ENCODE measurements at regions not wholly inside any gene's neighbourhood (a gene's known extent, or its start where the extent isn't known, plus 50 kb on each side); places are given as distances from the start of the nearest gene placed in this dataset.
"Not testable (repeated sequence)": the region's sequence is repeated elsewhere in the genome, so short reads cannot be mapped to it uniquely, and the experiment has no call there.

- DNase-seq: no peak
Observed at GRCh38 chr2:184031402-184032147, 566.8 kb upstream of the ZNF804A start.

DNA sequence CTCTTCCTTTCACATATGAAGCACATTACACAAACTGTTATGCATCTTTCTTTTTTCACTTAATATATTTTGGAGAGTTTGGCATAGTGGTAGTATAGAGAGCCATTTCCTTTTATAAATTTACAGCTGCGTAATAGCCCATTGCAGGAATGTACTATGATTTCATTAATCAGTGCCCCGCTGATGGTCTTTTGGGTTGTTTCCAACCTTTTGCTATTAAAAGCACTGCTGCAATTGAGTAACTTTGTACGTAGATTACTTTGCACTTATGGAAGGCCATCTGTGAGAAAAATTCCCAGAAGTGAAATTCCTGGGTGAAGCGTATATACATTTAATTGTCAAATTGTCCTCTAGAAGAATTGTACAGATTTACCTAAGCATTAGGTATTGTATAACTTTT lies 565.3 kb upstream of the ZNF804A start:
- DNase-seq: no peak

GRCh38 chr2:184037273-184037672 lies 561.1 kb upstream of the ZNF804A start:
- no peak for DNase-seq

- DNase-seq: no peak
Observed at GRCh38 chr2:184039493-184039892, 558.8 kb upstream of the ZNF804A start.

DNA sequence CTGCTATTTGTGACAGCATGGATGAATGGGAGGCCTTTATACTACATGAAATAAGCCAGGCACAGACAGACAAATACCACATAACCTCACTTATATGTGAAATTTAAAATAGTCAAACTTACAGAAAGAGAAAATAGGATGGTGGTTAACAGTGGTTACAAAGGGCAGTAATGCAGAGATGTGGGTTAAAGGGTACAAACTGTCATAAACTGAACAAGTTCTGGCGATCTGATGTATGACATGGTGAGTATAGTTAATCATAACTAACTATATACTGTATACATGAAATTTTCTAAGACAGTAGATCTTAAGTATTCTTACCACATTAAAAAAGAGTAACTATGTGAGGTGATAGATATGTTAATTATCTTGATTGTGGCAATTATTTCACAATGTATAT lies 558.1 kb upstream of the ZNF804A start:
- no peak for DNase-seq

DNA sequence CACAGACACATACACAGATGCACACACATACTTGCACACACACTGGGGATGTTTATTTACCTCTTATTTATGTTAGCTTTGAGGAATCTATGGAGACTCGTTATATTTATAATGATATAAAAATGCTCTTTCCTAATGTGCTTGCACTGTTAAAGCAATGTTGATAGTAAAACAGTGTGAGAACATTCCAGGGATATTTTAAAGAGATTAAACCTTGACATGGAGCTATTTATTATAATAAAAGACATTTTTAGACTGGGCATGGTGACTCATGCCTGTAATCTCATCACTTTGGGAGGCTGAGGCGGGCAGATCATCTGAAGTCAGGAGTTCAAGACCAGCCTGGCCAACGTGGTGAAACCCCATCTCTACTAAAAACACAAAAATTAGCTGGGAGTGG lies 557.3 kb upstream of the ZNF804A start:
- no peak for DNase-seq

GRCh38 chr2:184041777-184042176 lies 556.6 kb upstream of the ZNF804A start:
- no peak for DNase-seq

- DNase-seq: no peak
Observed at GRCh38 chr2:184047536-184047935, 550.8 kb upstream of the ZNF804A start.

DNA sequence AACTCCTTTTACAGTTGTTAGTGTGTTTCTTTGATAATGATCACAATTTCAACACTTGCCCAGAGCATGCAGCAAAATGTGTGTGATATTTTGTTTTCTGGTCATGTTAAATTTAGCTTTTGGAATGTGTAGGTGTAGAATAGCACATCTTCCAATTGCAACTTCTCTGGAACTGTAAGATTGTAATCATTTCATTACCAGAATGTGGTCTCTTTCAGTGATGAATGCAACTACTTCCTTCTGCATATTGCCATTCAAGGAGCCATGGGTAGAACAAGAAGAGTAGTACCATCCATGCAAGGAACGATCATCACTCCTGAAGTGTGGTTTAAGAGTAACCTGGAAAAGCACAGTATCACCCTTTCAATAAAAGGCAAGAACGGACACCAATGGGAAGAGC lies 548.8 kb upstream of the ZNF804A start:
- DNase-seq: no peak

DNA sequence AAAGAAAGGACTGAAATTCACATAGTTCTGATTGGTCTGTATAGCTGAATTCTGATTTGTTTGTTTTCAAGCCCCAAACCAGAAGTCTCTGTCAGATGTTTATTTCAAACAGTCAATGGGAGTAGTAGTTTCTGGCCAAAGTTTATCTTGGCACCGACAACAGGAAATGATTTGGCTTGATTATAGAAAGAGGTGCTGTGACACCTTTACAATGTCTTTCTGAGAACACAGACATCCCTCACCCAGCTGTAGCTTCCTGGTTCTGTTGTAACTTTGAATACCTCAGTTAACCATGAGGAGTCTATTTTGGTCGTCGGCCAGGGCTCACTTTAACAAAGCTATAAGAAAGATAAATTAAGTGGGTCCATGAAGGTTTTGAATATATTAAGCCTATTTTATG lies 545.0 kb upstream of the ZNF804A start:
- no peak for DNase-seq

- not testable (repeated sequence) for DNase-seq
Observed at GRCh38 chr2:184054419-184054818, 543.9 kb upstream of the ZNF804A start.

- DNase-seq: no peak
Observed at GRCh38 chr2:184057910-184058309, 540.4 kb upstream of the ZNF804A start.

DNA sequence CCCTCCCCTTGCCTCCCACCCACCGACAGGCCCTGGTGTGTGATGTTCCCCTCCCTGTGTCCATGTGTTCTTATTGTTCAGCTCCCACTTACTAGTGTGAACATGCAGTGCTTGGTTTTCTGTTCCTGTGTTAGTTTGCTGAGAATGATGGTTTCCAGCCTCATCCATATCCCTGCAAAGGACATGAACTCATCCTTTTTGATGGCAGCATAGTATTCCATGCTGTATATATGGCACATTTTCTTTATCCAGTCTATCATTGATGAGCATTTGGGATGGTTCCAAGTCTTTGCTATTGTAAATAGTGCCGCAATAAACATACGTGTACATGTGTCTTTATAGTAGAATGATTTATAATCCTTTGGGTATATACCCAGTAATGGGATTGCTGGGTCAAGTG lies 538.1 kb upstream of the ZNF804A start:
- DNase-seq: not testable (repeated sequence)

GRCh38 chr2:184067502-184067901 lies 530.8 kb upstream of the ZNF804A start:
- no peak for DNase-seq

- DNase-seq: no peak
Observed at GRCh38 chr2:184072470-184072869, 525.9 kb upstream of the ZNF804A start.

DNA sequence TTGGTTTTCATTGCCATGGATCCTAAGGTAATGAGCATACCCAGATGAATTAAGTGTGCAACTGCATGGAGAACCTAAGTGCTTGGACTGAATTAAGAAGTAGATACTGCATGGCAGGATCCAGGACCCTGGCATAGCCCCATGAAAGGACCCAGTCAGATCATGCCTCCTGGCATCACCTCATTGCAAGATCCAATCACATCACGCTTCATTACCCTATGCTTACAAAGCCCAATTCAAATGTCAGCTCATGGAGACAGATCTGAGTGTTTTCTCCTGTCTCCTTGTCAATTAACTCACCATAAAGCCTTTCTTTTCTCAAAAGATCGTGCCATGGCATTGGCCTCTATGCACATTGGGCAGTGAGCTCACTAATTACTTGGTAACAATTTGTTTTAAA lies 519.8 kb upstream of the ZNF804A start:
- DNase-seq: no peak

- DNase-seq: no peak
Observed at GRCh38 chr2:184091456-184091855, 506.9 kb upstream of the ZNF804A start.

DNA sequence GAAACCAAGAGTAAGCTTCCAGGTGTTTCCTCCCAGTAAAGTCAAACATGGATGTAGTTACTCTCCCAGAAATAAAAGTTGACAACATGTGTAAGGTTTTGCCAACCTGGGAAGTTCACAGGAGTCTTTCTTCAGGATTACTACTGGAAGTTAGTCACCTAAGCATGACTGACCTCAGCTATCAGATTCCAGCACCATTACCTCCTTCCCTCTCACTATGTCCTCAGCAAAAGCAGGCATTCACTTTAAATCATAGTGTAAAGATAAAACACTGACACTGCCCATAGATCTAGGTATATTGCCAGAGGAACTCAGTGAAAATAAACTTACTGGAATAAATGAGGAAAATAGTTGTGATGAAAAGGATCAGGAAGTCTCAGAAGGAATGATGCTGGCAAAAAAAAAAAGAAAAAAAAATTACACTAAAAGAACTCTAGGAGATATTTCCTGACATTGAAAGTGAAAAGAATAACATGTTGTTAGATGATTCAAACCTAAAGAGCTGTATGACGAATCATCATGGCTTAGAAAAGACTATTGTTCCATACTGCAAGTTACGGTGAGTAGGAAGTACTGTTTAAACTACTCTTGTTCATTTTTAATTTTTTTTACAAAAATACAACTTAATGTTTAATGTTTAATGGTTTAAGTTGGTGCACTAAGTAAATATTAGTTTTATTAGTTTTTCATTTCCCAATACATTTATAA lies 484.5 kb upstream of the ZNF804A start:
- DNase-seq: no peak

DNA sequence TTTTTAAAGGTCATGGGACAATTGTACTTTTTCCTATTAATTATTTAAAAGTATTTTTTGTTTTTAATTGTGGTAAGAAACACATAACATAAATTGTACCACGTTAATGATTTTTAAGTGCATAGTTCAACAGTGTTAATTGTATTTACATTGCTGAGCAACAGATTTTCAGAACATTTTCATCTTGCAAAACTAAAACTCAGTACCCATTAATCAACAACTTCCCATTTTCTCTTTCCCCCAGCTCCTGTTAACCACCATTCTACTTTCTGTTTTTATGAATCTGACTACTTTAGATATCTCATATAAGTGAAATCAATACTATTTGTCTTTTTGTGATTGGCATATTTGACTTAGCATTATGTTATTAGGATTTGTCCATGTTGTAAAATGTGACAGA lies 483.9 kb upstream of the ZNF804A start:
- DNase-seq: no peak

DNA sequence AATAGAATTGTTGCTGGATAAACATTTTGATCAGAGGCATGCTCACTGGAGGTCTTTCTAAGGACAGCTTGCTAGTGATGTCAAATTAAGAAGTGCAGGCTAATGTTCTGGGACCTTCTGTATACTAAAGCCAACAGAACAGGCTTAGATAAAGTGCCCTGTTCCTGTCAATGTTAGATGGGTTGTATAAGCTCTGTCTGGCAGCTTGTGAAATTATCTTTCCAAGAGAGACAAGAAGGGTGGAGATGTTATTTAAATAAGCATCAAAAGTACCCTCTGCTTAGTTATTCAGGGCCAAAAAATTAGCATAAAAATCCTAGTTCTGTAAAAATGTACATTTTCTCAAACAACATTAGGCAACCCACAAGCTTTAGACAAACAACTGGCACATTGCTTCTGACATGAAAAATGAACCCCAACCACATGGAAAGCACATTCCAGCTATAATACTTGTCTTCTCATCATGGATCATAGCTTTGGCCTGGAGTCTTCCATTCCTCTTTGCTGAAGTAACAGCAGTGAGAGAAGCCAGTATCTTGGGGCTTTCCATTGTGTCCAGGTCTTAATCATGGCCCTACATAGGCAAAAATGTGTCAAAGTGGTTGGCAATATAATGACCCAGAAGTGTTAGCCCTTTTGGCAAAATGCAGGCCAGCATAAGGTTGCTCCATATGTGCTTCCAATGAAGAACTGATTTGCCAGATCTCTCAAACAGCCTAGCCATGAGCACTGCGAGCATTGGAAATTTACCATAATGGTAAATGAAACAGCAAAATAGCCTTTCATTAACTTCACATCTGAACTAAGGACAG lies 478.1 kb upstream of the ZNF804A start:
- DNase-seq: no peak

DNA sequence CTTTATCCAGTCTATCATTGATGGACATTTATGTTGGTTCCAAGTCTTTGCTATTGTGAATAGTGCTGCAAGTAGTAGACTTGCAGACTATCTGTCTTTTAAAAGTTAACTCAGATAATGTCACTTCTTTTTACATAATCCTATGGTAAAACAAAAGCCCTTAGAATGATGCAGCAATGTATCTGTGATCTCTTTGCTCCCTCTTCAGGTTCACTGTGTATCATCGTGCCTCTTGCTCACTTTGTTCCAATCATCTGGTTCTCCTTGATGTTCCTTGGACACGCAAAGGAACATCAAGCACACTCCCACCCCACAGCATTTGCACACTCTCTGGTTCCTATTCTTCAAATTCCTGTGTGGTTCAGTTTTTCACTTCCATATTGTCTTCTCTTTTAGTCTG lies 472.5 kb upstream of the ZNF804A start:
- no peak for DNase-seq

DNA sequence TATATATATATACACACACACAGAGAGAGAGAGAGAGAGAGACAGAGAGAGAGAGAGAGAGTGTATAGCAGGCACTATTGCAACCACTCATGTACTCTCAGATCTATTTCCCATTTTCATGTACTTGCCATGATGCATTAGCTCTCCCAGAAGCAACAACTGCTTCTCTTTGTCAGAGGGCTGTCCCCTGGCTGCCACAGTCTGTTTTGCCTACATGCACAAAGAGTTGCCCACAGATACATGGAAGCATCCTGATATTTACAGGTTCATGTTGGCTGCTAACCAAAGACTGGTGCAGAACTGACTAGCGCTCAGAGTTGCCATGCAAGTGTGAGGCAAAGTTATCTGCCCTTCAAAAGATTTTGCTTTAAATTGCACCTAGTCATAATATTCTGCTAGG lies 469.3 kb upstream of the ZNF804A start:
- DNase-seq: no peak

DNA sequence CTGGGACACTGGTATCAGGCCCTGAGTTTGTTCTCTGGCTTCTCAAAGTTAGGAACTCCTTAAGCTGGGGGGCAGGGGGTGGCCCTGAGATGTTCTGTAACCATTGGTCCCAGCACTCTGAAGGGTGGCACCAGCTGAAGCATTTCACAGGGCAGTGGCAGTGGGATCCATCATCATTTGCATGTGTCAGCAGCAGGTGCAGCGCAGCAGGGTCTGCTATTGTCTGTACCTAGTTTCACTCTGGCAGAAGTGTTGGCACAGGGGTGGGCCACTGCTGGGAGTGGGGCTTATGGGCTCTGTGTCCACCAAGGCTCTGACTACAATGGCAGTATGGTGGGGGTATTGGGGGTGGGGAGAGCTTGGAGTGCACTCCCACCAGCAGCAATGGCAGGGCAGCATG lies 460.4 kb upstream of the ZNF804A start:
- no peak for DNase-seq

- no peak for DNase-seq
Observed at GRCh38 chr2:184141866-184142265, 456.5 kb upstream of the ZNF804A start.
